ENCODE measurements at regions not wholly inside any gene's neighbourhood (a gene's known extent, or its start where the extent isn't known, plus 50 kb on each side); places are given as distances from the start of the nearest gene placed in this dataset.

DNA sequence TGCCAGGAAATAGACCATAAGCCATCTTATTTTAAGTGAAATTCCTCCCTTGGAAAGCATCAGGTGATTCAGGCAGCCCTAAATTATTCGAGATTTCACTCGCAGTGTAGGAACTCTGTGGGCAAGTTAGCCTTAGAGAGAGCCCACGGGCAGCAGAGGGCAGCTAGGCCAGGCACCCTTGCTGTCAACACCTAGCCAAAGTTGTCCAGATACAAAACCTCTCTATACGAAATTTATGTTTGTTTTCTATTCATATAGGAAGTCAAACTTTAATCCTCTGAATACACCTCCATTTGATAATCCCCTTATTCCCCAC, 1043.5 kb downstream of the GATA3 start:
- TF ChIP-seq, protein P1, sequence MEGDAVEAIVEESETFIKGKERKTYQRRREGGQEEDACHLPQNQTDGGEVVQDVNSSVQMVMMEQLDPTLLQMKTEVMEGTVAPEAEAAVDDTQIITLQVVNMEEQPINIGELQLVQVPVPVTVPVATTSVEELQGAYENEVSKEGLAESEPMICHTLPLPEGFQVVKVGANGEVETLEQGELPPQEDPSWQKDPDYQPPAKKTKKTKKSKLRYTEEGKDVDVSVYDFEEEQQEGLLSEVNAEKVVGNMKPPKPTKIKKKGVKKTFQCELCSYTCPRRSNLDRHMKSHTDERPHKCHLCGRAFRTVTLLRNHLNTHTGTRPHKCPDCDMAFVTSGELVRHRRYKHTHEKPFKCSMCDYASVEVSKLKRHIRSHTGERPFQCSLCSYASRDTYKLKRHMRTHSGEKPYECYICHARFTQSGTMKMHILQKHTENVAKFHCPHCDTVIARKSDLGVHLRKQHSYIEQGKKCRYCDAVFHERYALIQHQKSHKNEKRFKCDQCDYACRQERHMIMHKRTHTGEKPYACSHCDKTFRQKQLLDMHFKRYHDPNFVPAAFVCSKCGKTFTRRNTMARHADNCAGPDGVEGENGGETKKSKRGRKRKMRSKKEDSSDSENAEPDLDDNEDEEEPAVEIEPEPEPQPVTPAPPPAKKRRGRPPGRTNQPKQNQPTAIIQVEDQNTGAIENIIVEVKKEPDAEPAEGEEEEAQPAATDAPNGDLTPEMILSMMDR (conservative IDR thresholded peaks at IDR 0.05 in 1 of 2, IDR thresholded peaks at IDR 0.05 in 1 of 2; ENCODE audit: extremely low read depth in 1 of 2, insufficient read depth in 1 of 2, low read depth in 1 of 2, low read length in 2 of 2): no peak
- no peak for TF ChIP-seq EZH2 (IDR thresholded peaks at IDR 0.05; ENCODE audit: borderline replicate concordance, low read length)

All from mammary epithelial cell (primary cell).